ENCODE measurements at regions not wholly inside any gene's neighbourhood (a gene's known extent, or its start where the extent isn't known, plus 50 kb on each side); places are given as distances from the start of the nearest gene placed in this dataset.

GRCh38 chr10:36603688-36604087, 521.7 kb upstream of the ANKRD30A start:
- Histone ChIP-seq H3K27ac (ENCODE audit: low read depth, low read length) (no peak overlapping the region), H3K4me3 (replicated peaks in 1 of 2; ENCODE audit: low read depth in 1 of 2, low read length in 2 of 2) (no peak overlapping the region), H3K9ac (ENCODE audit: low read length) (no peak overlapping the region), H3K9me3 (ENCODE audit: control insufficient read depth in 1 of 2, insufficient read depth in 1 of 2, low read depth in 1 of 2, low read length in 2 of 2) (peaks cover 0 to 11% of the 10 kb centered on the region in 2 experiments; a peak in 2 of 4 replicates), H3K4me2 (ENCODE audit: low read length) (no peak overlapping the region), H3K36me3 (ENCODE audit: control insufficient read depth in 1 of 2, insufficient read depth in 2 of 2, low read length in 2 of 2) (no peaks in the 10 kb centered on the region), H3K4me1 (ENCODE audit: control insufficient read depth in 1 of 2, insufficient read depth in 2 of 2, low read length in 2 of 2) (no peaks in the 10 kb centered on the region), H3K79me2 (ENCODE audit: insufficient read depth, low read length) (no peaks in the 10 kb centered on the region), H3K9me2 (ENCODE audit: insufficient read depth) (no peaks in the 10 kb centered on the region), H3K27me3 (ENCODE audit: insufficient read depth, low read length) (no peaks in the 10 kb centered on the region), H2AFZ (ENCODE audit: low read depth, low read length, poor library complexity, severe bottlenecking) (no peak overlapping the region), H4K20me1 (ENCODE audit: insufficient read depth) (no peaks in the 10 kb centered on the region)
- intact Hi-C loops (cut with micrococcal nuclease), result no loop called here
- no TSS peak for BruUV-seq (replicated peaks)
- ChIA-PET CTCF (no interaction called here), POLR2A (no interaction called here), RAD21 (ENCODE audit: low non-redundant PET in 1 of 2, low total read pairs in 2 of 2, uncharacterized antibody in 2 of 2, unreplicated experiment in 2 of 2) (no interaction called here)
- TF ChIP-seq MAX (IDR thresholded peaks at IDR 0.05) (no peak), CEBPB (IDR thresholded peaks at IDR 0.05; ENCODE audit: low read depth) (no peak), EGR1 (IDR thresholded peaks at IDR 0.05; ENCODE audit: low read depth) (no peak), SIN3A (IDR thresholded peaks at IDR 0.05; ENCODE audit: low read depth) (no peak), YY1 (IDR thresholded peaks at IDR 0.05; ENCODE audit: extremely low read depth, insufficient replicate concordance, low read depth, low read length) (no peak), ATF3 (IDR thresholded peaks at IDR 0.05) (no peak), JUND (IDR thresholded peaks at IDR 0.05) (no peak), ZBTB33 (IDR thresholded peaks at IDR 0.05; ENCODE audit: extremely low read depth, insufficient replicate concordance, low read length) (no peak), ELF1 (IDR thresholded peaks at IDR 0.05; ENCODE audit: borderline replicate concordance, low read depth) (no peak), SP1 (IDR thresholded peaks at IDR 0.05; ENCODE audit: low read depth) (no peak), CTCF (IDR thresholded peaks at IDR 0.05 in 2 of 3, conservative IDR thresholded peaks at IDR 0.05 in 1 of 3; ENCODE audit: borderline replicate concordance in 1 of 3, insufficient read depth in 1 of 3, low read depth in 2 of 3, low read length in 2 of 3) (no peak), ZNF274 (IDR thresholded peaks at IDR 0.05; ENCODE audit: low read depth, low read length) (no peak), ZFX (IDR thresholded peaks at IDR 0.05) (no peak), FOSL1 (IDR thresholded peaks at IDR 0.05; ENCODE audit: low read depth) (no peak), SRF (IDR thresholded peaks at IDR 0.05; ENCODE audit: low read depth) (no peak), CBX3 (IDR thresholded peaks at IDR 0.05; ENCODE audit: low read depth) (no peak)
- DNase-seq (ENCODE audit: low read depth, low spot score) (no peak), ATAC-seq (no peak)
